RPMI8226 (cell line): ENCODE measurements at regions not wholly inside any gene's neighbourhood (a gene's known extent, or its start where the extent isn't known, plus 50 kb on each side); places are given as distances from the start of the nearest gene placed in this dataset.
"Not testable (repeated sequence)": the region's sequence is repeated elsewhere in the genome, so short reads cannot be mapped to it uniquely, and the experiment has no call there.

ENCODE experiments used
- DNase-seq: peaks from one replicate; pipeline ENCODE4 v3.0.0-alpha.2; 2015

GRCh38 chr12:105595440-105595839 lies 264.9 kb downstream of the C12orf75 start:
- no peak for DNase-seq

GRCh38 chr12:105596731-105597130 lies 266.2 kb downstream of the C12orf75 start:
- no peak for DNase-seq

DNA sequence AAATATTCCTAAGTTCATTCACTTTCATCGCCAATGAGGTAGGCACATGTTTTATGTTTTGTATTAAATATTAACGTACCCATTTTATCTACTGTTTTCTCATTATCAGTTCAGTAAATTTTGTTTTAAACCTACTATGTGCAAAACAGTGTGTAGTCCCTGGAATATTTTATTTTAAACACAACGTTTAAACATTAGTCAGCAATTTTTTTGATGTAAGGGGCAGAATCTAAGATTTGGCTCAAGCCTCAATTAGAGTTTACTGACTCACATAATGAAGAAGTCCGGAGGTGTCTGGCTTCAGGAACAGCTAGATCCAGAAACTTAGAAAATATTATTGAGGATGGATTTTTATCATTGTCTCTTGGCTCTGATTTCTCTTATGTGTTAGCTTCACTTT lies 267.5 kb downstream of the C12orf75 start:
- no peak for DNase-seq

GRCh38 chr12:105600911-105601545 lies 270.5 kb downstream of the C12orf75 start:
- no peak for DNase-seq

- DNase-seq = not testable (repeated sequence)
These were observed 271.8 kb downstream of the C12orf75 start for GRCh38 chr12:105602312-105602711.

DNA sequence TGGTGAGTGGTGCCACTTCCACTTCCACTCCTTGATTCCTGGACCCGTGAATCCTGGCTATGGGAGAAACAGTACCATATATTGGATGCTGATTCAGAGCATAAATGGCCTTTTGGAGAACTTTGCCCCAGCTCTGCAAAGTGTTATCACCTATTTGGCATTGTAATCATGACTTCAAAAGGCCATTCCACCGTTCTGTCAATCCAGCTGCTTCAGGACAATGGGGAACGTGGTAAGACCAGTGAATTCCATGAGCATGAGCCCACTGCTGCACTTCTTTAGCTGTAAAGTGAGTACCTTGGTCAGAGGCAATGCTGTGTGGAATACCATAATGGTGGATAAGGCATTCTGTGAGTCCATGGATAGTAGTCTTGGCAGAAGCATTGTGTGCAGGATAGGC lies 273.8 kb downstream of the C12orf75 start:
- DNase-seq = not testable (repeated sequence)

DNA sequence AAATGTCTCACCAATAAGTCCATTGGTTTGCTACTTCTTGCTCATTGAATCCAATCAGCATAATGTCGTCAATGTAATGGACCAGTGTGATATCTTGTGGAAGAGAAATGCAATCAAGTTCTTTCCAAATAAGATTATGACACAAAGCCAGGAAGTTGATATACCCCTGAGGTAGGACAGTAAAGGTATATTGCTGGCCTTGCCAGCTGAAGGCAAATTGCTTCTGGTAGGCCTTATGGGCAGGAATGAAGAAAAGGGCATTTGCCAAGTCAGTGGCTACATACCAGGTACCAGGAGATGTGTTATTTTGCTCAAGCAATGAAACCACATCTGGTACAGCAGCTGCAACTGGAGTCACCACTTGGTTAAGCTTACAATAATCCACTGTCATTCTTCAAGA lies 276.1 kb downstream of the C12orf75 start:
- DNase-seq = not testable (repeated sequence)

DNA sequence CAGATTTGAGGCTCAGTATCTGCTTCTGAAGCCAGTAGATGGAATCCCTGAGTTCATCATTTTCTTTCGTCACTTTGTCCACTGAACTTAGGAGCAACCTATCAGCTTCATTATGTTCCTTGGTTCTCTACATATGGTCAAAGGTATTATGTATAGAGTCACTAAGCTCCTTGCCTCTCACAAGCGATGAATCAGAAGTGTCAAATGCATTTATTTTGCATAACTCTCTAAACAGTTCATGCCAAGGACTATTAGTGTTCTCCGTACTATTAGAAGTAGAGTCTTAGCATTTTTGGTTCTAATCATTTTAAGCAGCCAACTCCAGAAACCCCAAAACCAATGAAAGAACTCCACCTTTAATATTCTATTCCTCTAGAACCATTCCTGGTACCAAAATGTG lies 278.5 kb downstream of the C12orf75 start:
- DNase-seq = not testable (repeated sequence)

- no peak for DNase-seq
These were observed 280.0 kb downstream of the C12orf75 start for GRCh38 chr12:105610459-105610858.

- no peak for DNase-seq
These were observed 280.8 kb downstream of the C12orf75 start for GRCh38 chr12:105611340-105611739.

DNA sequence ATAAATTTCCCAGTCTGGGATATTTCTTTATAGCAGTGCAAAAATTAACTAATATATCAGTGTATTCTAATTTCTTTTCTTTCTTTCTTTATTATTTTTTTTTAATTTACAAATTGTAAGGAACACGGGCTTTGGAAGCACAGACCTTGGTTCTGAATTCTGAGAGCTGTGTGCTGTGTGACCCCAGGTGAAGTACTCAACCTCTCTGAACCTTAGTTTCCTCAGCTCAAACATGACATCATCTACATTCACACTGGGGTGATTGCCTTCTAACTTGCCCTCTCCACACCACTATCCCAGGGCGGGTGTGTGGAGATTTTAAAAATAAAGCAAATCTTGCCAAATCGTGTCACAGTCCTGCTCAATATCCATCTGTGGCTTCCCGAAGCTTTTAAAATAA lies 282.8 kb downstream of the C12orf75 start:
- no peak for DNase-seq

DNA sequence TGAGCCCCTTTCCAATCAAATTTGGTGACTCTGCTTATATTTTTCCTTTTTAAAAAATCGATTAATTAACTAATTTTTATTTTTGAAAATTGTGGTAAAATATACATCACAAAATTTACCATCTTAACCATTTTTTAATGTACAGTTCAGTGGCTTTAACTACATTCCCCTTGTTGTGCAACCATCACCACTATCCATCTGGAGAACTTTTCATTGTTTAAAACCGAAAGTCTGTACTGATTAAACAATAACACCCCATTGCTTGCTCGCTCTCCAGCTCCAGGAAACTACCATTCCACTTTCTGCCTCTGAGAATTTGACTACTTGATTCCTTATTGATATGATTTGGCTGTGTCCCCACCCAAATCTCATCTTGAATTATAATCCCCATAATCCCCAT lies 283.4 kb downstream of the C12orf75 start:
- no peak for DNase-seq

DNA sequence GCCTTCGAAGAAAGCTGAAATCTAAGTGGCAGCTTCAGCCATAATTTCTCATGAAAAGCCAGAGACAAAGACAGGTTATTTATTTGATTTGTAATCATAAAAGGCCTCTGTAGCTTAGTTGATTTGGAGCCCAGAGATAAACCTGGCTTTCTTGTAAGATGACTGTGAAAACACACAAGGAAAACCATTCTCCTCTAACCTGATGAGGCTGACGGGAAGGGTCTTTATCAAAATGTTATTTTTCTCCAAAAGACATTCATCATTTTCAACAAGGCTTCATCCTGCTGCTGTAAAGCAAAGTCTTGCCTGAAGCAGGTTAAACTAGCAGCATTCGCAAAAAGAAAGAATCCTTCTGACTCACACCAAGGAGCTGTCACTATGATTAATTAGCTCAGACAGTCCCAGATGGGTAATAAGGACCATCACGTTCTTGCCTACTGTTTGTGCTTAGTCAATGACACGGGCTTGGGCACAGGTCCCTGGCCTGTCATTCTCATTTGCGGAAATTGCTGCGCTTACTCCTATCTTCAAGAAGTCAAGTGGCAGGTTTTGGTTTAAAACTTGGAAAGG lies 286.6 kb downstream of the C12orf75 start:
- DNase-seq = no peak

GRCh38 chr12:105622220-105622619 lies 291.7 kb downstream of the C12orf75 start:
- DNase-seq = no peak

GRCh38 chr12:105622846-105623736 lies 292.6 kb downstream of the C12orf75 start:
- DNase-seq = no peak

DNA sequence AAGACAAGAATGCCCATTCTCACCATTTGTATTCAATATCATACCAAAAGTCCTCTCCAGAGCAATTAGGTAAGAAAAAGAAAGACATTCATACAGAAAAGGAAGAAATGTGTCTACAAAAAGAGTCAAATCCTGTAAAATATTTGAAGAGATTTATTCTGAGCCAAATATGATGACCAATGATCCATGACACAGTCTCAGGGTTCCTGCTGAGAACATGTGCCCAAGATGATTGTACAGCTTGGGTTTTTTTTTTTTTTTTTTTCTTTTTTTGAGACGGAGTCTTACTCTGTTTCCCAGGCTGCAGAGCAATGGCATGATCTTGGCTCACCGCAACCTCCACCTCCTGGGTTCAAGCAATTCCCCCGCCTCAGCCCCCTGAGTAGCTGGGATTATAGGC lies 296.2 kb downstream of the C12orf75 start:
- DNase-seq = no peak

DNA sequence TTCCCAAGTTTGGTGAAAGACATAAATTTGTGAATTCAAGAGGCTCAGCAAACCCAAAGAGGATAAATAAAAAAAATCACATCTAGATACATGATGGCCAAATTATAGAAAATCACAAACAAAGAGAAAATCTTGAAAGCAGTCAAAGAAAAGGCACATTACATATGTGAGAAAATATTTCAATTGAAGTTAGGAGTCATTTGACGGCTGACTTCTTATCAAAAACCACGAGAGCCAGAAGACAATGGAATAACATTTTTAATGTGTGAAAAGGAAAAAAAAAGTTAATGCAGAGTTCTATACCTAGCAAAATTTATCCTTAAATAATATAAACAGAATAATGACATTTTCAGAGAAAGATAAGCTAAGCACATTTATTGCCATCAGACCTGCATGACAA lies 307.0 kb downstream of the C12orf75 start:
- no peak for DNase-seq

DNA sequence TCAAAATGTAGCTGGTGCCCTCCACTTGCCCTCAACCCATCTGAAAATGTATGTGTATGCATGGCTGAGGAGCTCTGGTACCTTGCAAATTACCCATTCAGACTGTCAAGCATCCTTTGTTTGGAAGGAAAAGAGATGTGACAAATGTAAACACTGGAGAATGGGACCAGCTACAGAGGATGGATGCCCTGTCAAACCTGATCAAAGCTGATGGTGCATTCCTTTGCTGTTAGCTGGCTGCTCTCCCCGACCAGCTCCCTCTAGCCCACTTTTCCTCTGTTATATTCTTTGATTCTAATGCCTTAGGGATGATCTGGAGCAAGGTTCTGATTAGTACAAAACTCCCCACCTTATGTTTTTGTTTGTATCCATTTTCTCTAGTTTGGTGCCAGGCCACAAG lies 310.3 kb downstream of the C12orf75 start:
- DNase-seq = no peak

DNA sequence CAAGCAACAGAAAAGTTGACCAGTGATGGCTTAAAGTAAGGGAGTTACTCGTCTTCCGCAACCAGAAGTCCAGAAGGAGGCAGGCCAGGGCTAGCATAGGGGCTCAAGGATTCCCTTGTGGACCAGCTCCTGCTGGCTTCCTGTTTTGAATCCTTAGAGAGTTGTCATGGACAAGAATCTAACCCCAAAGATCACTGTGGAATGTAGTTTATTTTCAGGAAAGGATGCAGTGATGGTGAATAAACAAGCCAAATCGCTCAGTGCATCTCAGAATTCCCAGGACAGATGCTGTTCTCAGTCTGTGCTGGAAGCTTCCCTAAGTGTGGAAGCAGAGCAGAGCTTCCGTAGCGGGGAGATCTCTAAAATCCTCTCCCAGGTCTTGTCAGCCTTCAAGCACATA lies 311.3 kb downstream of the C12orf75 start:
- no peak for DNase-seq

DNA sequence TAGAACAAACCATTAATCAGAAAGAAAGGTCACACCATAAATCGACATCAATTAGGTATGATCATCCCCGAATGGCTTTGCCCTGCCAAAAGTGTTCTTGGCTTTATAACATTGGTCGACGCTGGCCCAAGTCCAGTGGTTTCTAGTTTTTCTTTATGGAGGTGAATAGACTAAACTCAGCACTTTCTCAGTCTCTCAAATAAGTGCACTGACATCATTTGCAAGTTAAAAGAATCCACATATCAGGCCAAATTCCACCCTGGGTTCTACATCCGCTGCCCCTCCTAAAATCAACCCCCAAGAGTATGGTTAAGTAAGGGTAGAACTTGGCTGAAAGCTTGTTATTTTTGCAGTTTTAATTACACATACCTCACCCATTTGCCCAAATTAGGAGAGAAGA lies 314.3 kb downstream of the C12orf75 start:
- no peak for DNase-seq

GRCh38 chr12:105654606-105655005 lies 324.1 kb downstream of the C12orf75 start:
- no peak for DNase-seq

GRCh38 chr12:105658389-105658788 lies 327.9 kb downstream of the C12orf75 start:
- no peak for DNase-seq

DNA sequence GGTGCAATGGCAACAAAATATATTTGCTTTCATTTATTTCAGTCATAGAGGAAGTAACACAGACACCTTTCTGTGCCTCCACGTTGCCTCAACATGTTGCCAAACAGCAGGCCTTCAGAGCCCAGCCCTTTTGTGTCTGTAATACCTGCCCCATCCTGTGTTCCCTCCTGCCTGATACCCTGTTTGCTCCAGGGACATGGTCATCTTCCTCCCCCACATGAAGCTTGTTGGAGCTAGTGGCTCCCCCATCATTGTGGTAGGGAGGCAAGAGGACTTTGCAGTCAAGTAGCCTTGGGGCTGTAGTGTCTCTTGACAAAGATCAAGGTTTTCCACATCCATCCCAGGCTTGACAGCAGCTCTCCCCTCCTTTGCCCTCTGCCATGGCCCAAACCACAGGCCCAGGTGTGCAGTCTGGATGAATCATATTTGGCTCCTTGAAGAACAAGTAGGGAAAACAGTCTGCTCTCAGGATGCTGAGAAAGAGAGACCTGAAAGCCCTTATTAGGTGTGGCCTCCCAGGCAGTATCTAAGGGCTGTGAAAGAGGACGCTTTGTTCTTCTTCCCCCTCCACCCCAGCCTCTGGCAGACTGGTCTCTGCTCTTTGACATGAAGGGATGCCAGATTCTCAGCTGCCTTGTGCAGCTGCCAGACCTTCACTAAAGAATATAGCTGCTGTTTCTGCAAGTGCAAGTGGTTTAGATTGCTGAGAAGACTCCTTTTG lies 329.0 kb downstream of the C12orf75 start:
- peak; percentile 35 for DNase-seq
